GM12892 (cell line): ENCODE measurements at regions not wholly inside any gene's neighbourhood (a gene's known extent, or its start where the extent isn't known, plus 50 kb on each side); places are given as distances from the start of the nearest gene placed in this dataset.

Experiments
- POLR2A ChIP-seq: IDR thresholded peaks from 2 replicates; pipeline ENCODE4 v1.6.1; 2011; ENCODE audit warnings: low read depth, low read length, control low read depth
- POLR2AphosphoS5 ChIP-seq: IDR thresholded peaks from 2 replicates; pipeline ENCODE4 v1.6.1; 2011; ENCODE audit warnings: low read depth, low read length, control low read depth
- TAF1 ChIP-seq: IDR thresholded peaks from 2 replicates; pipeline ENCODE4 v1.6.1; 2011; ENCODE audit warnings: low read depth, mild to moderate bottlenecking, control low read depth, low read length, borderline replicate concordance

GRCh38 chr2:236972491-236973342, 113.0 kb upstream of the COPS8 start:
- no peak for TF ChIP-seq POLR2AphosphoS5
- no peak for TF ChIP-seq TAF1
- TF ChIP-seq POLR2A, result no peak
